T-helper 2 cell treated with Interferon-gamma antibody and Interleukin-4, amounts not matched to agents 100 ng/mL and 5 ng/mL, for 36 hours (primary cell): ENCODE measurements at regions not wholly inside any gene's neighbourhood (a gene's known extent, or its start where the extent isn't known, plus 50 kb on each side); places are given as distances from the start of the nearest gene placed in this dataset.

Experiments
- intact Hi-C: fragments of 100-400 bp; cut with micrococcal nuclease; formaldehyde crosslinking; loops from one replicate; pipeline ENCODE4 v1.15.1; 2023

- intact Hi-C loops, result no loop called here
Observed at GRCh38 chr11:131044851-131045250, 128.6 kb upstream of the SNX19 start.

DNA sequence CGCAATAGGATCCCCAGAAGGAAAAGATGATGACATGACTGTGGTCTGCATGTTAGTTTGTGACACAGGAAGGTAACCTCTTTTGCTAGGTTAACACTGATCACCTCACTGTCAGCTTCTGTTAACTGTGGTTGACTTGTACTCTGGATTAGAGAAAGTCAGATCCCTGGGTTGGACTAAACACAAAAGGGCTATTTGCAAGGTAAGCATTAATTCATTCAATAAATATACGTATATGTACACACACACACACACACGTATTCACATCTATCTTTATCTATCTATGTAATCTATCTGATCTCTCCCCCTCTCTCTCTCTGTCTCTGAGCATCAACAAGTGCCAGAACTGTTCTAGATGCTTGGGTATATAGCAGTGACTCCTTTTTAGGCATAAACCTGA, 136.1 kb upstream of the SNX19 start:
- intact Hi-C loops, result no loop called here

DNA sequence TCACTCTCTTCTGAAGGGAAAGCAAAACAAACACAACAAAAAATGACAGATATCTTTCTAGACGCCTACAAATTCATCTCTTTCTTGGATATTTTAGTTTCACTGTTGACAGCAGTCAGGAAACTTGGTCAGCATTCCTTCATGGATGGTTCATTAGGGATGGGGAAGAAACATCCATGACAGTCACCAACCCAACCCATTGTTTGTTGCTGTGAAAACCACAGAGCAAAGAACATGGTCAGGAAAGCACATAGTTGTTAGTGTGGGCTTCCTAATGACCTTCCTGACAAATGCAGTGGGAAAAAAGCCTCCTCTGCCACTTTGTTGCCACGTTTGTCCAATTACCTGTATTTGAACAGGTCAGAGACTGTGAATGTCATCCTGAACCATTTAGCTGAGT, 139.8 kb upstream of the SNX19 start:
- intact Hi-C loops, result no loop called here

GRCh38 chr11:131063638-131064037, 147.4 kb upstream of the SNX19 start:
- intact Hi-C loops, result loop anchor here (2.0 to 10.0 kb wide), 2 partner anchors 451 to 611 kb away; no protein-coding TSS in a partner anchor

DNA sequence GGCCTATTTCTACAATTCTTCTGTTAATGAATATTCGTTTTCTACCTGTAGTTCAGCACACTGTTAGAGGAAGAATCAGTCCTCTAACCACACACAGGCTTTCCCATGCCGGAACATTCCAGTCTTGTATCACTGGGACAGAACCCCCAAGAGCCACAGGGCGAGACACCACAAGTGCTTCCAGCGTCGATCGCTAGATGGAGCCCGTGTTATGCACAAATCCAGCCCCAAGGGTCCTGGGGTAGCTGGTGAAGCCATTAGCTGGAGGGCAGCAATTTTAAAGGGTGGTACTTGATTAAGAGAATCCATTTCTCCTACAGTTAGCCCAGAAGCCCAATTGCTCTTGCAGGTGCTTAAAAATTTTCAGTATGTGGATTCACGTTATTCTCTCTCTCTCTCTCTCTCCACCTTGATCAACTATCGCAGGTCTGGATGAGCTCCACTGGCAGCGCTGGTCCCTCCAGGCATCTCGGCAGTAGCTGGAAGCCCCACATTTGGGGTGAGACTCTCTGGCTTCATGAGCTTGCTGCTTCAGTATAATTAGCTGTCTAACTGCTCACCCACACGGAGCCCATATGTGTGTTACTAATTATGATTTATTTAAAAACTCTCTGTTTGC, 148.2 kb upstream of the SNX19 start:
- intact Hi-C loops, result loop anchor here (2.0 to 10.0 kb wide), 2 partner anchors 450 to 610 kb away; no protein-coding TSS in a partner anchor

GRCh38 chr11:131065435-131066413, 149.4 kb upstream of the SNX19 start:
- intact Hi-C loops, result loop anchor here (2.0 to 10.0 kb wide), 2 partner anchors 449 to 609 kb away; no protein-coding TSS in a partner anchor

DNA sequence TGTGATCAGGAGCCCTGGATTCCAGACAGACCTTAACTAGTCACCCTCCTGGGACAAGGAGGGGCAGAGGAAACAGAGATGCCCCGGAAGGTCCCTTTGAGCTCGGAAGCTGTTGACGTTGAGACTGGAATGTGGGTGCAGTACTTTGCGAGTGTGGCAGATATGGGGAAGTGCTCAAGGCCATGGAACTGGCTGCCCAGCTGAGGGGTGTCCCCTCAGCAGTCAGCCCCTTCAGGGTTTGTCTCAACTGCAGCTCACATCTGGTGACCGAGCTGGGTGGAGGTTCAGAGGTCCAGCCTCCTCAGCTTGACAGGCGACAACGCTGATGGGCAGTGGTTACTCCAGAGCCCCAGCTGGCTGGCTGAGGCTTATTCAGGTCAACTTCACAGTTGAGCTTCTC, 150.3 kb upstream of the SNX19 start:
- intact Hi-C loops, result loop anchor here (10.0 kb wide), 1 partner anchor 448 kb away; no protein-coding TSS in a partner anchor

GRCh38 chr11:131070365-131070764, 154.1 kb upstream of the SNX19 start:
- intact Hi-C loops, result no loop called here

DNA sequence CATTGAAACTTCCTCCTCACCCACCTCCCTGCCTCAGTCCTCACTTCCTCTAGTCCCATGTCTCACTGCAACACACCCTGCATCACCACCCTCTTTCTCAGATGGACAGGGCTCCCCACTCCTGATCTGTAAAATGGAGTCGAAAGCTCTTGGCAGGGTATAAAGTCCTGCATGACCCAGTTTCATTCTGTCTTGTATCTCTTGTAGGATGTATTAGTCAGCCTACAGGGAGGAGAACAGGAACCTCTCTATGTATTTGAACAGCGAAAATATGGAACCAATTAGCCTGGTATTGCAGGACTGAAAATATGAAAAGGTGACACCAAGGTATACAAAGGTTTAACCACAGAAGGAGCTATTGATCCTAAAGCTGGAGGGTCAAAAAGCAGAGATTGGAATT, 156.9 kb upstream of the SNX19 start:
- intact Hi-C loops, result no loop called here

- intact Hi-C loops, result no loop called here
Observed at GRCh38 chr11:131074573-131074972, 158.3 kb upstream of the SNX19 start.

- intact Hi-C loops, result no loop called here
Observed at GRCh38 chr11:131077340-131077739, 161.1 kb upstream of the SNX19 start.

DNA sequence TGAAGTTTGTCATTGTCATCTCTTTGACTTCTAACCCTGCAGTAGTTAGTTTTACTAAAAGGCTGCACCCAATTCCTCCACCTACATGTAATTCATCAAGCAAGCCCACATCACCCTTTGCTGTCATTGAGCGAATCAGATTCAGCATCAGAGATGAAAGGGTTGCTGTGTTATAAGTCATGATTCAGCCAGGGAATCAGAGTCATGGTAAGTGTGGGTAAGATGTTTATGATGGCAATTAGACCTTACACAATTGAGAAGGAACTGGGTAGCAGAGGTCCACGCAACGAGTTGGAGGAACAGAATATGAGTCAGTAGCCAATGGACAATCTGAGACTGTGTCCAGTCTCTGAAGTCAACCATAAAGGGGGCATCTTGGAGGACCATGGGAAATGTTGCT, 162.8 kb upstream of the SNX19 start:
- intact Hi-C loops, result no loop called here

DNA sequence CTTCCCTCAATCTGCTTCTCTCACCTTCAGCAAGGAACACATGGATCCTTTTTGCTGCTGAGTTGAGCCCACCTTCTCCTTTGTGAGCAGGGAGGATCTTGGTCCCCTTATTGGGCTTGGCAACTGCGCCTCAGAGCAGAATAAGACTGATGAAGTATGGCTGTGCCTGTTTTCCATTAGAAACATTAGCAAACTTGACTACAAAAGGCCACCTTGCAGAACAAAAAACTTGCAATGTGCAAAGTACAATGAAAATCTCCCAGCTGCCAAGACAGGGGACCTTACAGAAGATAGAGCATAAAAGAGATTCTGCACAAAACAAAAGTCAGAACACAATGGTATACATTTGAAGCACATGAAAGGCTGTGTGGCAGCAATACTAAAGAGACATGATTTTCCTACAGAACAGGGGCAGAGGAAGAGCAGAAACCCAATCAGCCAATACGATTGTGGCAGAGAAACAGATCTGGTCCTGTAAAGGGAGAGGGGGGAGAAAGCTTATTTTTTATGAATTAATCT, 173.5 kb upstream of the SNX19 start:
- intact Hi-C loops, result no loop called here

- intact Hi-C loops, result no loop called here
Observed at GRCh38 chr11:131092469-131092868, 176.2 kb upstream of the SNX19 start.

DNA sequence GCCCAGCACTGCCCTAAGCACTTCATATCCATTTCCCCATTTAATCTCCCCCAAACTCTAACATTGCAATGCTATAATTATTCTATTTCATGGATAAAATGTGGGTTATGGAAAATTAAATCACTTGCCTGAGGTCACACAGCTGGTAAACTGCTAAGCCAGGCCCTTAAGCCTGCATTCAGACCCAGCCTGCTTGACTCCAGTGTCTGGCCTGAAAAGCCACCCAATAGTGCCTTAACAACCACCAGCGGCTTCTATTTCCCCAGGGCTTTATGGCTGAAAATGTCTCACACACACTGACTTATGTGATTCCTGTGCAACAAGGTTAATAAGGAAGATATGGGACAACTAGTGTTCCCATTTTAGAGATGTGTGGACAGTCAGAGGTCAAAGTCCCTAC, 178.5 kb upstream of the SNX19 start:
- intact Hi-C loops, result no loop called here

GRCh38 chr11:131095511-131096185, 179.4 kb upstream of the SNX19 start:
- intact Hi-C loops, result no loop called here

DNA sequence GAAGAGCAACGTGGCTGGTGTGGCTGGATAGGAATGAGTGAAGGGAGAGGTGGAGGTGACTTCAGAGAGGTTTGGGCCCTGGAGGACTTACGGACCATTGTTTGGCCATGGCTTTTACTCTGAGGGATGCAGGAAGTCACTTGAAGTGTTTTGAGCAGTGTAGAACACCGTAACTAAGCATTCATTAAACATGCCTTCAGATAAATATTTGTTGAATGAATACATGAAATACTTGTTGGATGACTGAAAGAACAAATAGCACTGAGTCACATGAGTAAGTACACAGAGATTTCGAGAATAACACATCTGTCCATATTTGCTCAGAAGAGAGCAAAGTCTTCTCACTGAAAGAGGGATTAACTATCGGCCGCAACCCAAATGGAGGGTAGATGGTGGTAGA, 182.7 kb upstream of the SNX19 start:
- intact Hi-C loops, result no loop called here

GRCh38 chr11:131099746-131100145, 183.5 kb upstream of the SNX19 start:
- intact Hi-C loops, result no loop called here

- intact Hi-C loops, result no loop called here
Observed at GRCh38 chr11:131108760-131109159, 192.5 kb upstream of the SNX19 start.

DNA sequence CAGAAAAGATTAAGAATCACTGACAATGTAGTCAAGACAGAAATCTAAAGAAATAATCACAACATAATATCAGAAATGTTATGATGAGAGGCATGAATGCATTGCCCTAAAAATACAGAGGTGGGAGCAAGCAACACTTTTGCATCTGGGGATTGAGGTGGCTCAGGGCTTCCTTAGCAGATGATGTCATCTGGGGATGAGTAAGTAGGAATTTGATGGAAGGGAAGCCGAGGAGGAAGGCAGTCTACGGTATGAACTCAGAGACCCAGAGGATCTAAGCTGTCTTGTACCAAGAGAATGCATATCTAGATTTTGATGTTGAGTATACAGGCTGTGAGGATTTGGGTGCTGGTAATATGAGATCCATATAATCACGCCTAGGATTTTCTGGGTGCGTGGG, 193.0 kb upstream of the SNX19 start:
- intact Hi-C loops, result no loop called here

- intact Hi-C loops, result no loop called here
Observed at GRCh38 chr11:131109790-131110189, 193.5 kb upstream of the SNX19 start.

DNA sequence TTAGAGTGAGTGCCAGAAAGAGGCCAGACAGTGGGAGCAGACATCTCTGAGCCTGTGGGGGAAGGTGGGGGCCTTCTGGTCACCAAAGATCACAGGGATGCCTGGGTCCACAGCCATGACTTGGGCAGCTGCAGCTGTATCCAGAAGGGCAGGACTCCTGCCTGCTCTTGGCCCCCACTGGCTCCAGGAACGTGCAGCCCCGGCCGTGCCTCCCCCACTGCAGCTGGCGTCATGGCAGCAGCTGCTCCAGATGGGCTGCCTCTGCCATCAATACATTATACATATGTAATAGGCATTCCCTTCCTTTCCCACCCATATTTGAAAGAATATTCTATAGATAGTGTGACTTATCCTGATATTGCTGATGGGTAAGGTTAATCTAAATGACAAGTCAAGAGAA, 195.5 kb upstream of the SNX19 start:
- intact Hi-C loops, result no loop called here
